ENCODE measurements at regions not wholly inside any gene's neighbourhood (a gene's known extent, or its start where the extent isn't known, plus 50 kb on each side); places are given as distances from the start of the nearest gene placed in this dataset.
"Not testable (repeated sequence)": the region's sequence is repeated elsewhere in the genome, so short reads cannot be mapped to it uniquely, and the experiment has no call there.

DNA sequence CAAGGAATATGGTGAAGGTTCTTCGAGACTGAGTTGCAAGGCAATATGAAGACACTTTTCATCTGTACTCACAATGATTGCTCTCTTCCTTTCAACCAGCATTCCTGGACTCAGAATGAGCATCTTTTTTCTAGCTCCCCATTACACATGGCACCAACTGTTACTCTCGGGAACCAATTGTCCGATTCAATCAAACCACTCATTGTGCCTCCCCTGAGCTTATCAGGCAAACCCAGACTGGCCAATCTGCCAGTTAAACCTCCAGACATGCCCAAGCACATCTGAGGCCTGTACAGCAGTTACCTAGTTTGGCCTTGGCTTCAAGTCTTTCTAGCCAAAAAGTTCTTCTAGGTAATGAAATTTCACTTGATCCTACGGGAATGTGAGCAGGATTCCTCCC, 164.1 kb downstream of the ID4 start:
- TF ChIP-seq CTCF (IDR thresholded peaks at IDR 0.05) = no peak
- no peak for ATAC-seq (ENCODE audit: low FRiP score)
- DNase-seq (ENCODE audit: low spot score) = no peak

GRCh38 chr6:20006037-20006436, 168.9 kb downstream of the ID4 start:
- TF ChIP-seq CTCF (IDR thresholded peaks at IDR 0.05) = no peak
- DNase-seq (ENCODE audit: low spot score) (no peak), ATAC-seq (ENCODE audit: low FRiP score) (no peak)

DNA sequence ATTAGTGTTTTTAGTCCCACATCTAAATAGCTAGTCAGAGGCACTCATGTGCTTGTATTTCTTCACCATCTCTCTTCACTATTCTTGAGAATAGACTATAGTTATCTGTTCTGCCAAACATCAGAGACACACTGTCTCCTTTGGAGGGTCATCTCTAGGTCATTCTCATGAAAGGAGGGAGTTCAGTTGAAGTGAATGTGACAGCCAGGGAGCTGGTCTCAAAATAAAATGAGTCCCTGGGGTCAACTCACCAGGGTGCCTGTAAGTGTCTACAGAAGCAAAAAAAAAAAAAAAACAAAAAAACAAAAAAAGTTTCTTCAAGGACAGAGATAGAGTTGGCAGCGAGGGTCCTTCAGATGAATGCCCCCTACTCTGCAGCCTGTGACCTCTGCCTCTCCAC, 171.0 kb downstream of the ID4 start:
- TF ChIP-seq CTCF (IDR thresholded peaks at IDR 0.05) = no peak
- DNase-seq (ENCODE audit: low spot score) (no peak), ATAC-seq (ENCODE audit: low FRiP score) (no peak)

- DNase-seq (ENCODE audit: low spot score) (no peak), ATAC-seq (ENCODE audit: low FRiP score) (no peak)
- no peak for TF ChIP-seq CTCF (IDR thresholded peaks at IDR 0.05)
Observed at GRCh38 chr6:20013066-20013861, 176.1 kb downstream of the ID4 start.

DNA sequence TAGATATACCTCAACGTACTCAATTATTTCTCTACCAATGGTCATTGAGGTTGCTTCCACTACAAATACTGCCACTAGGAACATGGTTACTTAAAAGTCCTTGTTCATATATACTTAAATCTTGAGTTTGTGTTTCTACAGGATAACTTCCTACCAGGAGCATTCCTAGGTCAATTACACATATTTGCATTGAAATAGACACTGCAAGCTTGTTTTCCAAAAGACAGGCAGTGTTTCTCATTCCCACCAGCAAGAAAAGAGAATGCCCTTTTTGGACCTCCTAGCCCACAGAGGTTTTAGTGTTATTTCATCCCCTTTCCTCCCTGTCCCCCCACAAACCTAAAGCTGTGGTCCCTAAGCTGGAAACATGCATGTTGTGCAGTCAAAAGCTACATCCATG, 177.3 kb downstream of the ID4 start:
- no peak for DNase-seq (ENCODE audit: low spot score)
- no peak for ATAC-seq (ENCODE audit: low FRiP score)
- TF ChIP-seq CTCF (IDR thresholded peaks at IDR 0.05) = no peak

- no peak for TF ChIP-seq CTCF (IDR thresholded peaks at IDR 0.05)
- no peak for DNase-seq (ENCODE audit: low spot score)
- ATAC-seq (ENCODE audit: low FRiP score) = no peak
Observed at GRCh38 chr6:20020526-20020925, 183.4 kb downstream of the ID4 start.

- DNase-seq (ENCODE audit: low spot score) (no peak), ATAC-seq (ENCODE audit: low FRiP score) (no peak)
- TF ChIP-seq CTCF (IDR thresholded peaks at IDR 0.05) = no peak
Observed at GRCh38 chr6:20021795-20022194, 184.6 kb downstream of the ID4 start.

DNA sequence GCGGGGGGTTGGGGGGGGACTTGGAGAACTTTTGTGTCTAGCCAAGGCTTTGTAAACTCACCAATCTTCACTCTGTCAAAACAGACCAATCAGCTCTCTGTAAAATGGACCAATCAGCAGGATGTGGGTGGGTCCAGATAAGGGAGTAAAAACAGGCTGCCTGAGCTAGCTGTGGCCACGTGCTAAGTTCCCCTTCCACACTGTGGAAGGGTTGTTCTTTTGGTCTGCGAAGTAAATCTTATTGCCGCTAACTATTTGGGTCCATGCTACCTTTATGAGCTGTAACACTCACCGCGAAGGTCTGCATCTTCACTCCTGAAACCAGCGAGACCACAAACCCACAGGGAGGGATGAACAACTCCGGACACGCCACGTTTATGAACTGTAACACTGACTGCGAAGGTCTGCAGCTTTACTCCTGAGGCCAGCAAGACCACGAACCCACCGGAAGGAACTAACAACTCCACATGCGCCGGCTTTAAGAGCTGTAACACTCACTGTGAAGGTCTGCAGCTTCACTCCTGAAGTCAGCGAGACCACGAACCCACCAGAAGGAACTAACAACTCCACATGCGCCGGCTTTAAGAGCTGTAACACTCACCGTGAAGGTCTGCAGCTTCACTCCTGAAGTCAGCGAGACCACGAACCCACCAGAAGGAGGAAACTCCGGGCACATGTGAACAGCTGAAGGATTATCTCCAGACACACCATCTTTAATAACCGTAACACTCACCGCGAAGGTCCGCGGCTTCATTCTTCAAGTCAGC, 186.6 kb downstream of the ID4 start:
- ATAC-seq (ENCODE audit: low FRiP score); DNase-seq (ENCODE audit: low spot score): not testable (repeated sequence)
